ENCODE measurements at regions not wholly inside any gene's neighbourhood (a gene's known extent, or its start where the extent isn't known, plus 50 kb on each side); places are given as distances from the start of the nearest gene placed in this dataset.

DNA sequence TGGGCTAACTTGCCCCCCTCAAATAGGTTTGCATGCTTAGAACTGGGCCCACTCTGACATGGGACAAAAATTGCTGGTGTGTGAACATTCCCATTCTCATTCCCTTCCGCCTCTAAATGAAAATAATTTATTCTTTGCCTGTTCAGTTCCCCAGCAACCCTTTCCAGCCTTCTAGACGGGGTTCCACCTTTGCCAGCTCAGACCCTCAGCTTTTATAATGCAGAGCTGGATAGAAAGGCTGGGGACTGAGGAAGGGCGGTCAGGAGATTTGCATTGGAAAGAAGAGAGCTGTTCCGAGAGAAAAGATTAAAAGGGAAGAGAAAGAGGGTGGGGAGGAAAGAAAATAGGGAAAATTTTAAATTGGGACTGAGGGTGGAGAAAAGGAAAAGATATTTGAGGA is 151.1 kb upstream of the WSCD1 start:
- no peak for TF ChIP-seq CTCF (IDR thresholded peaks at IDR 0.05)
- TF ChIP-seq MYBL2 (CRISPR knock-in tag; IDR thresholded peaks at IDR 0.05) = no peak
- no peak for TF ChIP-seq ESRRA (CRISPR knock-in tag; IDR thresholded peaks at IDR 0.05; ENCODE audit: borderline replicate concordance)
- no peak for TF ChIP-seq ZNF121 (CRISPR knock-in tag; IDR thresholded peaks at IDR 0.05)
- no peak for TF ChIP-seq JAZF1 (CRISPR knock-in tag; IDR thresholded peaks at IDR 0.05)
